HFFc6 (cell line): ENCODE measurements at regions not wholly inside any gene's neighbourhood (a gene's known extent, or its start where the extent isn't known, plus 50 kb on each side); places are given as distances from the start of the nearest gene placed in this dataset.

Source experiments
- DNase-seq: peaks from one replicate; pipeline ENCODE4 v3.0.0-alpha.2; 2018
- H3K27ac Mint-ChIP-seq: 2 replicates; pipeline ENCODE4 v1.8.0; 2020; ENCODE audit warnings: mild to moderate bottlenecking, mixed read lengths
- H3K27me3 Mint-ChIP-seq: 2 replicates; pipeline ENCODE4 v1.8.0; 2021; ENCODE audit warnings: mild to moderate bottlenecking, moderate library complexity, mixed read lengths; ENCODE audit not compliant: insufficient read depth
- H3K36me3 Mint-ChIP-seq: 2 replicates; pipeline ENCODE4 v1.8.0; 2021; ENCODE audit warnings: low read depth, mixed read lengths
- H3K4me1 Mint-ChIP-seq: 2 replicates; pipeline ENCODE4 v1.8.0; 2020; ENCODE audit warnings: low read depth, mixed read lengths
- H3K4me3 Mint-ChIP-seq: 2 replicates; pipeline ENCODE4 v1.8.0; 2020; ENCODE audit warnings: mild to moderate bottlenecking, moderate library complexity, mixed read lengths
- H3K9me3 Mint-ChIP-seq: 2 replicates; pipeline ENCODE4 v1.8.0; 2020; ENCODE audit warnings: mild to moderate bottlenecking, mixed read lengths
- TF ChIP-seq, protein P1 (sequence below): fragments of 200-600 bp; sonication (generic); IDR thresholded peaks from 2 replicates; pipeline ENCODE4 v1.5.0; 2021; ENCODE audit warnings: antibody characterized with exemption, mild to moderate bottlenecking

DNA sequence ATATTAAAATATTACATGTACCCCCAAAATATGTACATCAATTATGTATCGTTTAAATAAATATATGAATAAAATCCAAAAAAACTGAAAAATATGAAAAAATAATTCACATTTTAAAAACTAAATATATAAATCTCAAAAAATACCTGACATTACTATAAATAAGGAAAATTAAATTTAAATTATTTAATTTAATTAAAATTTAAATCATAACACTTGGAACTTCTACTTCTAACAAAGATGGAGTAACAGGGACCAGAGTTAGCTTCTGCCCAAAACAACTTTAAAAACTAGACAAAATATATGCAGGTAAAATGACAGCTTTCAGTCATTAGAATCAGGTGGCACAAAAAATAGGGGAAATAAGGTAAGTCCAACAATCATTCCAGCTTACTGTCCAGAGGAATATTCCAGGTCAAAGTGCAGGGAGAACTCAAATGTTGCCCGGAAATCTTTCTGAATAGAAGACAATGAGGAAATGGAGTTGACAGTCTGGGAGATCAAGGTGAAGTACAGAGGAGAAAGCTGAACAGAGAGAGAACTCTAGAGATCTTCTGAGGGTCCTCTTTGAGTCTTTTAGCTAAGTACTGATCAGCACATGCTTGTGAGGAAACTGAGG lies 207.7 kb upstream of the ATP11B start:
- no peaks in the 10 kb centered on the region for H3K4me1 Mint-ChIP-seq
- no peak overlapping the region for H3K4me3 Mint-ChIP-seq
- no peaks in the 10 kb centered on the region for H3K36me3 Mint-ChIP-seq
- TF ChIP-seq, protein P1, sequence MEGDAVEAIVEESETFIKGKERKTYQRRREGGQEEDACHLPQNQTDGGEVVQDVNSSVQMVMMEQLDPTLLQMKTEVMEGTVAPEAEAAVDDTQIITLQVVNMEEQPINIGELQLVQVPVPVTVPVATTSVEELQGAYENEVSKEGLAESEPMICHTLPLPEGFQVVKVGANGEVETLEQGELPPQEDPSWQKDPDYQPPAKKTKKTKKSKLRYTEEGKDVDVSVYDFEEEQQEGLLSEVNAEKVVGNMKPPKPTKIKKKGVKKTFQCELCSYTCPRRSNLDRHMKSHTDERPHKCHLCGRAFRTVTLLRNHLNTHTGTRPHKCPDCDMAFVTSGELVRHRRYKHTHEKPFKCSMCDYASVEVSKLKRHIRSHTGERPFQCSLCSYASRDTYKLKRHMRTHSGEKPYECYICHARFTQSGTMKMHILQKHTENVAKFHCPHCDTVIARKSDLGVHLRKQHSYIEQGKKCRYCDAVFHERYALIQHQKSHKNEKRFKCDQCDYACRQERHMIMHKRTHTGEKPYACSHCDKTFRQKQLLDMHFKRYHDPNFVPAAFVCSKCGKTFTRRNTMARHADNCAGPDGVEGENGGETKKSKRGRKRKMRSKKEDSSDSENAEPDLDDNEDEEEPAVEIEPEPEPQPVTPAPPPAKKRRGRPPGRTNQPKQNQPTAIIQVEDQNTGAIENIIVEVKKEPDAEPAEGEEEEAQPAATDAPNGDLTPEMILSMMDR: no peak
- DNase-seq: no peak
- H3K9me3 Mint-ChIP-seq: no peaks in the 10 kb centered on the region; the same call in 1 of the 2 replicates
- H3K27ac Mint-ChIP-seq: no peak overlapping the region
- no peaks in the 10 kb centered on the region for H3K27me3 Mint-ChIP-seq

DNA sequence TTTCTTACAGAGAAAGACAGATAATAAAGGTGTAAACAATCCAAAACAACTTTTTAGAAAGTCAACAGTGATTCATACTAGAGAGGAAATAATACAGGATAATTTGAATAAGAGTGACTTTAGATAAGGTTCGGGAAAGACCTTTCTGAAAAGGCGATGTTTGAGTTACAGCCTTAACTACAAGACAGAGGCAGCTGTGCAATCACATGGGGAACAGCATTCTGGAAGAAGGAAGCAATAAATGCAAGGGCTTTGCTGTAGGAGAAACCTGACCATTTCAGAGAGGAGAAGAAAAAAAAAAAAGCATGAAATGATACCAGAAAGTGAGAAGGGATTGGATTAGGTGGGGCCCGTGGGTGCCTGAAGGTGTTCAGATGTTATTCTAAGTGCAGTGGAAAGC lies 200.6 kb upstream of the ATP11B start:
- H3K27me3 Mint-ChIP-seq: no peaks in the 10 kb centered on the region; the same call in 1 of the 2 replicates
- TF ChIP-seq, protein P1: no peak
- H3K4me3 Mint-ChIP-seq: no peak overlapping the region
- DNase-seq: no peak
- no peaks in the 10 kb centered on the region for H3K36me3 Mint-ChIP-seq
- peaks cover 17% of the 10 kb centered on the region for H3K9me3 Mint-ChIP-seq
- no peaks in the 10 kb centered on the region for H3K4me1 Mint-ChIP-seq
- no peak overlapping the region for H3K27ac Mint-ChIP-seq

GRCh38 chr3:182596676-182597410 lies 196.5 kb upstream of the ATP11B start:
- H3K36me3 Mint-ChIP-seq: no peaks in the 10 kb centered on the region
- no peaks in the 10 kb centered on the region for H3K4me1 Mint-ChIP-seq
- H3K27ac Mint-ChIP-seq: no peak overlapping the region
- H3K9me3 Mint-ChIP-seq: peaks cover 42% of the 10 kb centered on the region
- no peaks in the 10 kb centered on the region; the same call in 1 of the 2 replicates for H3K27me3 Mint-ChIP-seq
- no peak for DNase-seq
- no peak overlapping the region for H3K4me3 Mint-ChIP-seq
- TF ChIP-seq, protein P1: no peak

- no peak for DNase-seq
- no peaks in the 10 kb centered on the region for H3K36me3 Mint-ChIP-seq
- H3K27me3 Mint-ChIP-seq: no peaks in the 10 kb centered on the region; the same call in 1 of the 2 replicates
- H3K27ac Mint-ChIP-seq: no peak overlapping the region
- H3K4me3 Mint-ChIP-seq: no peak overlapping the region
- H3K9me3 Mint-ChIP-seq: peaks cover 50% of the 10 kb centered on the region
- H3K4me1 Mint-ChIP-seq: no peaks in the 10 kb centered on the region
- TF ChIP-seq, protein P1: no peak
Observed at GRCh38 chr3:182597621-182598041, 195.7 kb upstream of the ATP11B start.

- DNase-seq: no peak
- H3K4me3 Mint-ChIP-seq: no peak overlapping the region
- H3K27ac Mint-ChIP-seq: no peak overlapping the region
- no peaks in the 10 kb centered on the region; the same call in 1 of the 2 replicates for H3K27me3 Mint-ChIP-seq
- H3K9me3 Mint-ChIP-seq: peaks cover 35% of the 10 kb centered on the region
- H3K36me3 Mint-ChIP-seq: no peaks in the 10 kb centered on the region
- TF ChIP-seq, protein P1: no peak
- no peaks in the 10 kb centered on the region for H3K4me1 Mint-ChIP-seq
Observed at GRCh38 chr3:182601597-182601996, 191.7 kb upstream of the ATP11B start.
